H1 (cell line): ENCODE measurements at regions not wholly inside any gene's neighbourhood (a gene's known extent, or its start where the extent isn't known, plus 50 kb on each side); places are given as distances from the start of the nearest gene placed in this dataset.

Experiments
- CTCF ChIA-PET: fragments of 300-600 bp; sonication (Branson Sonifier 250); formaldehyde crosslinking; loops from one replicate; lab custom pipeline; 2021; ENCODE audit not compliant: partially characterized antibody; lab: Charles Lee
- POLR2A ChIA-PET: fragments of 300-600 bp; sonication (Branson Sonifier 250); formaldehyde crosslinking; loops from one replicate; lab custom pipeline; 2021; ENCODE audit warnings: inconsistent platforms; ENCODE audit not compliant: partially characterized antibody; lab: Charles Lee
- DNase-seq, 2 experiments: peaks; one replicate each; pipeline versions ENCODE4 v3.0.0 to v3.0.0-alpha.2; 2010 to 2022; ENCODE audit warnings: low spot score in 2 of 2, low read depth in 1 of 2, mixed read lengths in 1 of 2
- FAIRE-seq: peaks from 2 replicates; lab custom pipeline; 2011; peaks lifted over from hg19 to GRCh38; lab: Jason Lieb, UNC
- H2AFZ ChIP-seq: 2 replicates; pipeline ENCODE4 v1.8.1; 2012; ENCODE audit warnings: low read length, inconsistent platforms
- H2AK5ac ChIP-seq: 2 replicates; pipeline ENCODE4 v1.6.1; 2013; ENCODE audit warnings: low read depth, low read length
- H2BK120ac ChIP-seq: replicated peaks from 2 replicates; pipeline ENCODE3; 2013; ENCODE audit warnings: low read depth, low read length, inconsistent platforms
- H2BK12ac ChIP-seq: 2 replicates; pipeline ENCODE4 v1.6.1; 2013; ENCODE audit warnings: low read depth, low read length
- H2BK15ac ChIP-seq: 2 replicates; pipeline ENCODE4 v1.6.1; 2013; ENCODE audit warnings: low read length
- H2BK20ac ChIP-seq: 2 replicates; pipeline ENCODE4 v1.6.1; 2013; ENCODE audit warnings: low read length
- H2BK5ac ChIP-seq: 2 replicates; pipeline ENCODE4 v1.6.1; 2013; ENCODE audit warnings: low read depth, low read length
- H3K14ac ChIP-seq: 2 replicates; pipeline ENCODE4 v1.6.1; 2013; ENCODE audit warnings: inconsistent platforms; ENCODE audit not compliant: insufficient read length
- H3K18ac ChIP-seq: 2 replicates; pipeline ENCODE4 v1.6.1; 2013; ENCODE audit warnings: low read length; ENCODE audit errors: extremely low read depth
- H3K23ac ChIP-seq: 2 replicates; pipeline ENCODE4 v1.6.1; 2013; ENCODE audit warnings: inconsistent platforms; ENCODE audit not compliant: insufficient read length
- H3K23me2 ChIP-seq: 2 replicates; pipeline ENCODE4 v1.6.1; 2013; ENCODE audit warnings: low read depth, low read length
- H3K27ac ChIP-seq: 2 replicates; pipeline ENCODE4 v1.6.1; 2011; ENCODE audit warnings: low read depth, low read length, inconsistent platforms
- H3K27me3 ChIP-seq, 4 experiments: replicated peaks in 1 of 4; 1 replicate in 1 of 4; 2 replicates in 3 of 4; pipeline versions ENCODE4 v1.6.1 to v1.8.1; 2011 to 2013; ENCODE audit warnings: low read length in 3 of 4, mild to moderate bottlenecking in 3 of 4, inconsistent platforms in 2 of 4, mixed read lengths in 2 of 4, moderate library complexity in 1 of 4; ENCODE audit not compliant: control insufficient read depth in 3 of 4, insufficient read depth in 3 of 4; ENCODE audit errors: extremely low read depth in 1 of 4
- H3K36me3 ChIP-seq, 4 experiments: 2 replicates each; pipeline versions ENCODE4 v1.6.1 to v1.8.1; 2011 to 2013; ENCODE audit warnings: mild to moderate bottlenecking in 4 of 4, low read length in 3 of 4, moderate library complexity in 2 of 4, control low read depth in 1 of 4, inconsistent platforms in 1 of 4; ENCODE audit not compliant: insufficient read depth in 4 of 4, control insufficient read depth in 2 of 4
- H3K4ac ChIP-seq: replicated peaks from 2 replicates; pipeline ENCODE3; 2013; ENCODE audit warnings: low read length, low read depth, mixed read lengths, inconsistent platforms; ENCODE audit not compliant: insufficient read length
- H3K4me1 ChIP-seq, 4 experiments: replicated peaks in 1 of 4; 1 replicate in 1 of 4; 2 replicates in 3 of 4; pipeline versions ENCODE4 v1.6.1 to v1.8.1; 2011 to 2013; ENCODE audit warnings: low read length in 3 of 4, inconsistent platforms in 2 of 4, mixed read lengths in 1 of 4; ENCODE audit not compliant: insufficient read depth in 4 of 4, control insufficient read depth in 3 of 4
- H3K4me2 ChIP-seq, 2 experiments: 2 replicates each; pipeline versions ENCODE4 v1.6.1 to v1.8.1; 2011 to 2013; ENCODE audit warnings: low read depth in 2 of 2, low read length in 2 of 2, control low read depth in 1 of 2, inconsistent platforms in 1 of 2, mild to moderate bottlenecking in 1 of 2; ENCODE audit not compliant: insufficient read depth in 1 of 2
- H3K4me3 ChIP-seq, 4 experiments: fragments of 200-600, 300-600 bp in 1 of 4; sonication (generic), shearing (Covaris generic), sonication (Bioruptor Twin) in 1 of 4; 2 replicates each; pipeline versions ENCODE4 v1.5.1 to v1.8.1; 2011 to 2016; ENCODE audit warnings: low read length in 4 of 4, low read depth in 3 of 4, control low read depth in 2 of 4, inconsistent platforms in 2 of 4, mild to moderate bottlenecking in 2 of 4, mixed read lengths in 1 of 4, moderate library complexity in 1 of 4; ENCODE audit not compliant: insufficient read depth in 2 of 4; ENCODE audit errors: extremely low read depth in 1 of 4
- H3K56ac ChIP-seq: replicated peaks from 2 replicates; pipeline ENCODE3; 2013; ENCODE audit warnings: low read depth, mild to moderate bottlenecking, mixed read lengths, low read length, inconsistent platforms; ENCODE audit not compliant: insufficient read length
- H3K79me1 ChIP-seq: 2 replicates; pipeline ENCODE4 v1.6.1; 2013; ENCODE audit warnings: low read depth, low read length, control low read depth
- H3K79me2 ChIP-seq, 2 experiments: 2 replicates each; pipeline versions ENCODE4 v1.6.1 to v1.8.1; 2012 to 2013; ENCODE audit warnings: low read length in 2 of 2, mild to moderate bottlenecking in 2 of 2, inconsistent platforms in 1 of 2; ENCODE audit not compliant: insufficient read depth in 2 of 2, control insufficient read depth in 1 of 2
- H3K9ac ChIP-seq, 4 experiments: replicated peaks in 1 of 4; 1 replicate in 1 of 4; 2 replicates in 3 of 4; pipeline versions ENCODE4 v1.6.1 to v1.8.1; 2011 to 2013; ENCODE audit warnings: low read depth in 3 of 4, low read length in 3 of 4, control low read depth in 2 of 4, mild to moderate bottlenecking in 2 of 4, moderate library complexity in 2 of 4, inconsistent platforms in 1 of 4; ENCODE audit errors: extremely low read depth in 1 of 4
- H3K9me3 ChIP-seq, 2 experiments: 2 replicates each; pipeline versions ENCODE4 v1.6.1 to v1.8.1; 2012 to 2013; ENCODE audit warnings: mild to moderate bottlenecking in 2 of 2, moderate library complexity in 2 of 2, control low read depth in 1 of 2, inconsistent platforms in 1 of 2, low read depth in 1 of 2, low read length in 1 of 2, mixed read lengths in 1 of 2; ENCODE audit not compliant: insufficient read depth in 2 of 2
- H4K20me1 ChIP-seq, 2 experiments: replicated peaks in 1 of 2; 2 replicates each; pipeline versions ENCODE3 to v1.8.1; 2011 to 2013; ENCODE audit warnings: inconsistent platforms in 2 of 2, low read length in 2 of 2, mild to moderate bottlenecking in 1 of 2; ENCODE audit not compliant: insufficient read depth in 2 of 2, control insufficient read depth in 1 of 2
- H4K5ac ChIP-seq: 2 replicates; pipeline ENCODE4 v1.6.1; 2013; ENCODE audit warnings: low read length, low read depth, mixed read lengths, inconsistent platforms; ENCODE audit not compliant: insufficient read length
- H4K8ac ChIP-seq: 2 replicates; pipeline ENCODE4 v1.8.0; 2013; ENCODE audit warnings: mild to moderate bottlenecking, moderate library complexity, low read length, inconsistent platforms; ENCODE audit not compliant: insufficient read depth; ENCODE audit errors: extremely low read depth
- H4K91ac ChIP-seq: replicated peaks from 2 replicates; pipeline ENCODE3; 2013; ENCODE audit warnings: low read length, mixed read lengths, inconsistent platforms; ENCODE audit not compliant: insufficient read length
- CBX8 ChIP-seq: fragments of 300-800, 300-1000 bp; sonication (generic); IDR thresholded peaks from 2 replicates; pipeline ENCODE4 v1.7.1; 2016; ENCODE audit warnings: low read depth, low read length, borderline replicate concordance
- CTCF ChIP-seq, 3 experiments: IDR thresholded peaks; 1 replicate in 2 of 3; 2 replicates in 1 of 3; pipeline versions ENCODE4 v1.5.1 to v1.6.1; 2011; ENCODE audit warnings: low read length in 3 of 3, mild to moderate bottlenecking in 3 of 3, inconsistent platforms in 2 of 3, low read depth in 1 of 3, moderate library complexity in 1 of 3; ENCODE audit not compliant: insufficient read depth in 1 of 3; ENCODE audit errors: control extremely low read depth in 1 of 3
- KDM4A ChIP-seq: IDR thresholded peaks from one replicate; pipeline ENCODE4 v1.7.1; 2012; ENCODE audit warnings: low read depth, mild to moderate bottlenecking, moderate library complexity, low read length, inconsistent platforms; ENCODE audit not compliant: severe bottlenecking
- MAX ChIP-seq: IDR thresholded peaks from 2 replicates; pipeline ENCODE4 v1.6.1; 2012; ENCODE audit warnings: inconsistent platforms
- RNF2 ChIP-seq: fragments of 200-900, 300-1000 bp; sonication (generic); IDR thresholded peaks from 2 replicates; pipeline ENCODE4 v1.7.1; 2016; ENCODE audit warnings: borderline replicate concordance, low read depth, mild to moderate bottlenecking, antibody characterized with exemption, low read length; ENCODE audit not compliant: poor library complexity, severe bottlenecking; ENCODE audit errors: missing control alignments
- SAP30 ChIP-seq: fragments of 300-600 bp; sonication (generic); IDR thresholded peaks from 2 replicates; pipeline ENCODE4 v1.7.1; 2012; ENCODE audit warnings: low read length, moderate library complexity, mild to moderate bottlenecking, inconsistent platforms; ENCODE audit not compliant: insufficient read depth, insufficient replicate concordance
- SP4 ChIP-seq: IDR thresholded peaks from 2 replicates; pipeline ENCODE4 v1.6.1; 2012; ENCODE audit warnings: low read length, inconsistent platforms
- SUZ12 ChIP-seq: fragments of 200-600 bp; sonication (generic); IDR thresholded peaks from 2 replicates; pipeline ENCODE4 v1.6.1; 2012; ENCODE audit warnings: mild to moderate bottlenecking, inconsistent platforms, low read length, moderate library complexity, mixed read lengths
- USF2 ChIP-seq: IDR thresholded peaks from 2 replicates; pipeline ENCODE4 v1.6.1; 2011; ENCODE audit warnings: low read length, improper control_type of control experiment
- YY1 ChIP-seq: IDR thresholded peaks from 2 replicates; pipeline ENCODE4 v1.6.1; 2011; ENCODE audit warnings: low read depth, mild to moderate bottlenecking, low read length
- WGBS, 2 experiments: shearing (Covaris generic) in 1 of 2; methylation state at CpG; one replicate each; pipeline versions ENCODE4 v1.1.6 to v1.1.7; 2013 to 2015; ENCODE audit warnings: low lambda C conversion rate in 2 of 2, mixed read lengths in 2 of 2, inconsistent platforms in 1 of 2, low coverage in 1 of 2, missing lambda C conversion rate in 1 of 2; ENCODE audit not compliant: insufficient replicate concordance in 2 of 2, insufficient coverage in 1 of 2, insufficient read length in 1 of 2; ENCODE audit errors: extremely low coverage in 1 of 2, missing lambda C conversion rate in 1 of 2; 5-methylcytosine and 5-hydroxymethylcytosine counted together

DNA sequence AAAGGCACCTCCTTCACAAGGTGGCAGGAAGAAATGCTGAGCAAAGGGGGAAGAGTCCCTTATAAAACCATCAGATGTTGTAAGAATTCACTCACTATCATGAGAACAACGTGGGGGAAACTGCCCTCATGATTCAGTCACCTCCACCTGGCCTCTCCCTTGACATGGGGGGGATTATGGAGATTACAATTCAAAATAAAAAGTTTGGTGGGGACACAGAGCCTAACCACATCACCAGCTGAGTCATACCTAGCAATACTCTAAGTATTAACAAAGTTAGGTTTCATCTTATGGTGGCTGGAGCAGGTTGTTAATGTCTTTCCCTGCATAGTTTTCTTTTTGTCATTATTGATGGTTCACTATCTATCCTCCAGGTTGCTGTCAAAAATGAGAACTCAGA lies 113.2 kb upstream of the PPFIA2 start:
- Histone ChIP-seq H3K27ac (no peak overlapping the region), H3K79me2 (no peaks in the 10 kb centered on the region), H3K4me3 (no peak overlapping the region), H2BK120ac (no peak overlapping the region), H3K4me1 (peaks cover 0 to 4% (median 0%) of the 10 kb centered on the region in 4 experiments; a peak in 1 of 7 replicates), H2BK5ac (no peak overlapping the region), H4K8ac (no peak overlapping the region), H4K5ac (no peak overlapping the region), H4K91ac (no peak overlapping the region), H3K56ac (no peak overlapping the region), H3K9me3 (no peaks in the 10 kb centered on the region), H2BK12ac (no peak overlapping the region), H2BK20ac (no peak overlapping the region), H3K23ac (no peak overlapping the region), H4K20me1 (no peaks in the 10 kb centered on the region), H3K23me2 (no peaks in the 10 kb centered on the region), H2AK5ac (no peak overlapping the region), H3K9ac (no peak overlapping the region), H2BK15ac (no peak overlapping the region), H3K4me2 (no peak overlapping the region), H2AFZ (no peak overlapping the region), H3K4ac (no peak overlapping the region), H3K27me3 (no peaks in the 10 kb centered on the region), H3K18ac (no peak overlapping the region), H3K36me3 (no peaks in the 10 kb centered on the region), H3K14ac (no peak overlapping the region), H3K79me1 (no peaks in the 10 kb centered on the region)
- 53% methylated on average over 1 of the region's 1 CpG; no CpG with 5 or more reads in 1 of the 2 experiments for WGBS, 2 experiments
- CTCF ChIA-PET: interaction anchor here (0.6 kb wide), 1 partner anchor 36 kb away, joined by 3 read pairs; no protein-coding TSS in a partner anchor
- DNase-seq (no peak), FAIRE-seq (no peak)
- POLR2A ChIA-PET: no interaction called here
- no peak for TF ChIP-seq SUZ12
- no peak for TF ChIP-seq USF2
- no peak for TF ChIP-seq MAX
- TF ChIP-seq CBX8: no peak
- TF ChIP-seq SP4: no peak
- no peak for TF ChIP-seq SAP30
- TF ChIP-seq YY1: no peak
- no peak for TF ChIP-seq KDM4A
- no peak for TF ChIP-seq CTCF (IDR thresholded peaks at IDR 0.05; ENCODE audit: control extremely low read depth in 1 of 3, insufficient read depth in 1 of 3, low read depth in 1 of 3, low read length in 3 of 3)
- TF ChIP-seq RNF2: no peak
